ENCODE measurements at regions not wholly inside any gene's neighbourhood (a gene's known extent, or its start where the extent isn't known, plus 50 kb on each side); places are given as distances from the start of the nearest gene placed in this dataset.

GRCh38 chr5:7015586-7016256 is 302.5 kb downstream of the TENT4A start:
- TF ChIP-seq REST (IDR thresholded peaks at IDR 0.05; ENCODE audit: insufficient read depth in 1 of 2, low read depth in 2 of 2, low read length in 2 of 2) (no peak), TAF1 (IDR thresholded peaks at IDR 0.05; ENCODE audit: borderline replicate concordance, insufficient read depth, low read length) (no peak), POLR2AphosphoS5 (IDR thresholded peaks at IDR 0.05; ENCODE audit: low read depth, low read length) (no peak), SIN3A (IDR thresholded peaks at IDR 0.05; ENCODE audit: borderline replicate concordance, insufficient read depth, low read length) (no peak), FOXP2 (optimal IDR thresholded peaks at IDR 0.05; ENCODE audit: borderline replicate concordance, extremely low read depth, extremely low read length, insufficient read depth) (no peak)
